CD4-positive, alpha-beta memory T cell (primary cell): ENCODE measurements at regions not wholly inside any gene's neighbourhood (a gene's known extent, or its start where the extent isn't known, plus 50 kb on each side); places are given as distances from the start of the nearest gene placed in this dataset.
"Not testable (repeated sequence)": the region's sequence is repeated elsewhere in the genome, so short reads cannot be mapped to it uniquely, and the experiment has no call there.

Experiments
- CTCF ChIA-PET: fragments of 350-600 bp; sonication (Branson Sonifier 250); formaldehyde crosslinking; loops from one replicate; lab custom pipeline; 2021; ENCODE audit warnings: inconsistent platforms; ENCODE audit not compliant: partially characterized antibody; lab: Charles Lee
- POLR2A ChIA-PET: fragments of 350-600 bp; sonication (Branson Sonifier 250); formaldehyde crosslinking; loops from one replicate; lab custom pipeline; 2021; ENCODE audit not compliant: partially characterized antibody; lab: Charles Lee
- DNase-seq, 5 donors: peaks; one replicate each; pipeline versions ENCODE4 v3.0.0 to v3.0.0-alpha.2; 2020 to 2022; ENCODE audit warnings: mixed read lengths in 1 of 5
- H3K27ac ChIP-seq: one replicate; pipeline ENCODE4 v1.7.0; 2013; ENCODE audit warnings: low read depth, low read length
- H3K27me3 ChIP-seq: 2 replicates; pipeline ENCODE4 v1.7.0; 2013; ENCODE audit warnings: mild to moderate bottlenecking, low read length, moderate library complexity; ENCODE audit not compliant: insufficient read depth
- H3K36me3 ChIP-seq: 2 replicates; pipeline ENCODE4 v1.7.0; 2013; ENCODE audit warnings: mild to moderate bottlenecking, low read length, moderate library complexity; ENCODE audit not compliant: insufficient read depth
- H3K4me1 ChIP-seq: 2 replicates; pipeline ENCODE4 v1.7.0; 2013; ENCODE audit warnings: mild to moderate bottlenecking, low read length, moderate library complexity; ENCODE audit not compliant: insufficient read depth
- H3K4me3 ChIP-seq, 2 donors: one replicate each; pipeline ENCODE4 v1.7.0; 2013; ENCODE audit warnings: low read length in 2 of 2, mild to moderate bottlenecking in 1 of 2
- H3K9me3 ChIP-seq, 2 donors: one replicate each; pipeline ENCODE4 v1.7.0; 2013; ENCODE audit warnings: low read length in 2 of 2, control low read depth in 1 of 2; ENCODE audit not compliant: control insufficient read depth in 1 of 2
- H3K27ac Mint-ChIP-seq, 7 donors: one replicate each; pipeline ENCODE4 v1.8.0; 2020 to 2021; ENCODE audit warnings: mixed read lengths in 7 of 7, mild to moderate bottlenecking in 6 of 7, inconsistent platforms in 3 of 7, moderate library complexity in 3 of 7
- H3K27me3 Mint-ChIP-seq, 2 donors: one replicate each; pipeline ENCODE4 v1.8.0; 2020 to 2021; ENCODE audit warnings: mixed read lengths in 2 of 2
- H3K36me3 Mint-ChIP-seq, 2 donors: one replicate each; pipeline ENCODE4 v1.8.0; 2020 to 2021; ENCODE audit warnings: mixed read lengths in 2 of 2, inconsistent platforms in 1 of 2, mild to moderate bottlenecking in 1 of 2
- H3K4me1 Mint-ChIP-seq, 4 donors: one replicate each; pipeline ENCODE4 v1.8.0; 2020 to 2021; ENCODE audit warnings: mixed read lengths in 4 of 4, mild to moderate bottlenecking in 1 of 4
- H3K4me3 Mint-ChIP-seq, 8 donors: one replicate each; pipeline ENCODE4 v1.8.0; 2020 to 2021; ENCODE audit warnings: mixed read lengths in 8 of 8, mild to moderate bottlenecking in 7 of 8, moderate library complexity in 6 of 8, inconsistent platforms in 3 of 8
- H3K9me3 Mint-ChIP-seq, 8 donors: one replicate each; pipeline ENCODE4 v1.8.0; 2020 to 2021; ENCODE audit warnings: mixed read lengths in 8 of 8, mild to moderate bottlenecking in 5 of 8, inconsistent platforms in 3 of 8, moderate library complexity in 1 of 8
- intact Hi-C: fragments of 100-400 bp; cut with micrococcal nuclease; formaldehyde crosslinking; loops from one replicate; pipeline ENCODE4 v1.15.1; 2023

GRCh38 chr2:109677835-109678580 is 63.8 kb downstream of the SOWAHC start:
- Histone ChIP-seq H3K4me1 (no peaks in the 10 kb centered on the region), H3K27ac (no peak overlapping the region), H3K36me3 (no peaks in the 10 kb centered on the region), H3K9me3 (no peaks in the 10 kb centered on the region), H3K4me3 (no peak overlapping the region), H3K27me3 (no peaks in the 10 kb centered on the region)
- Mint-ChIP-seq H3K36me3 (no peaks in the 10 kb centered on the region), H3K27ac (no peak overlapping the region), H3K4me3 (no peak overlapping the region), H3K27me3 (peaks cover 5 to 7% of the 10 kb centered on the region in 2 donors), H3K4me1 (peaks cover 0 to 4% (median under 1%) of the 10 kb centered on the region in 4 donors), H3K9me3 (no peaks in the 10 kb centered on the region)
- DNase-seq, result no peak
- POLR2A ChIA-PET, result no interaction called here
- CTCF ChIA-PET, result no interaction called here
- intact Hi-C loops, result no loop called here

- H3K4me1 Mint-ChIP-seq, H3K4me1 ChIP-seq, POLR2A ChIA-PET, H3K9me3 ChIP-seq, H3K36me3 ChIP-seq, H3K27ac ChIP-seq, H3K27me3 Mint-ChIP-seq, H3K4me3 ChIP-seq, H3K36me3 Mint-ChIP-seq, H3K27me3 ChIP-seq, CTCF ChIA-PET, H3K27ac Mint-ChIP-seq, intact Hi-C loops, H3K9me3 Mint-ChIP-seq, H3K4me3 Mint-ChIP-seq, DNase-seq: not testable (repeated sequence)
These were observed 64.6 kb downstream of the SOWAHC start for GRCh38 chr2:109678724-109679201.

- ChIA-PET CTCF (no interaction called here), POLR2A (no interaction called here)
- H3K27me3 ChIP-seq, result no peaks in the 10 kb centered on the region
- Mint-ChIP-seq H3K4me3 (no peak overlapping the region), H3K27me3 (peaks cover 5 to 7% of the 10 kb centered on the region in 2 donors), H3K36me3 (no peaks in the 10 kb centered on the region), H3K27ac (no peak overlapping the region), H3K9me3 (no peaks in the 10 kb centered on the region), H3K4me1 (peaks cover 0 to 4% (median under 1%) of the 10 kb centered on the region in 4 donors)
- intact Hi-C loops, result no loop called here
- H3K4me3 ChIP-seq, result no peak overlapping the region
- H3K4me1 ChIP-seq, result no peaks in the 10 kb centered on the region
- no peaks in the 10 kb centered on the region for H3K9me3 ChIP-seq
- H3K36me3 ChIP-seq, result no peaks in the 10 kb centered on the region
- H3K27ac ChIP-seq, result no peak overlapping the region
- no peak for DNase-seq
These were observed 65.1 kb downstream of the SOWAHC start for GRCh38 chr2:109679225-109679624.

- no peak overlapping the region for H3K27ac Mint-ChIP-seq
- H3K36me3 ChIP-seq, result no peaks in the 10 kb centered on the region
- ChIA-PET POLR2A (no interaction called here), CTCF (no interaction called here)
- peaks cover 5 to 7% of the 10 kb centered on the region in 2 donors for H3K27me3 Mint-ChIP-seq
- no peak for DNase-seq
- H3K4me3 Mint-ChIP-seq, result no peak overlapping the region
- peaks cover 0 to 4% (median under 1%) of the 10 kb centered on the region in 4 donors for H3K4me1 Mint-ChIP-seq
- H3K4me3 ChIP-seq, result no peak overlapping the region
- intact Hi-C loops, result no loop called here
- no peaks in the 10 kb centered on the region for H3K9me3 ChIP-seq
- H3K36me3 Mint-ChIP-seq, result no peaks in the 10 kb centered on the region
- H3K27me3 ChIP-seq, result no peaks in the 10 kb centered on the region
- H3K27ac ChIP-seq, result no peak overlapping the region
- no peaks in the 10 kb centered on the region for H3K4me1 ChIP-seq
- H3K9me3 Mint-ChIP-seq, result no peaks in the 10 kb centered on the region
These were observed 65.5 kb downstream of the SOWAHC start for GRCh38 chr2:109679626-109680025.

- no peaks in the 10 kb centered on the region for H3K4me1 ChIP-seq
- no peaks in the 10 kb centered on the region for H3K36me3 ChIP-seq
- CTCF ChIA-PET, result no interaction called here
- peaks cover 5 to 10% of the 10 kb centered on the region in 2 donors for H3K27me3 Mint-ChIP-seq
- H3K9me3 ChIP-seq, result no peaks in the 10 kb centered on the region
- POLR2A ChIA-PET, result no interaction called here
- intact Hi-C loops, result no loop called here
- H3K27me3 ChIP-seq, result no peaks in the 10 kb centered on the region
- DNase-seq, result no peak
- no peak overlapping the region for H3K27ac ChIP-seq
- no peak overlapping the region for H3K4me3 ChIP-seq
- no peaks in the 10 kb centered on the region for H3K36me3 Mint-ChIP-seq
- no peaks in the 10 kb centered on the region for H3K9me3 Mint-ChIP-seq
- no peak overlapping the region for H3K27ac Mint-ChIP-seq
- peaks cover 0 to 4% (median under 1%) of the 10 kb centered on the region in 4 donors for H3K4me1 Mint-ChIP-seq
- H3K4me3 Mint-ChIP-seq, result no peak overlapping the region
These were observed 66.5 kb downstream of the SOWAHC start for GRCh38 chr2:109680523-109681297.

- Mint-ChIP-seq H3K4me1 (peaks cover 0 to 4% (median under 1%) of the 10 kb centered on the region in 4 donors), H3K9me3 (no peaks in the 10 kb centered on the region), H3K4me3 (no peak overlapping the region), H3K27ac (no peak overlapping the region), H3K36me3 (no peaks in the 10 kb centered on the region), H3K27me3 (peaks cover 6 to 10% of the 10 kb centered on the region in 2 donors)
- Histone ChIP-seq H3K4me3 (no peak overlapping the region), H3K9me3 (no peaks in the 10 kb centered on the region), H3K36me3 (no peaks in the 10 kb centered on the region), H3K27me3 (no peaks in the 10 kb centered on the region), H3K4me1 (no peaks in the 10 kb centered on the region), H3K27ac (no peak overlapping the region)
- ChIA-PET POLR2A (no interaction called here), CTCF (no interaction called here)
- intact Hi-C loops, result no loop called here
- DNase-seq, result no peak
These were observed 67.6 kb downstream of the SOWAHC start for GRCh38 chr2:109681633-109682380.

- no peak overlapping the region for H3K27ac Mint-ChIP-seq
- H3K4me3 Mint-ChIP-seq, result no peak overlapping the region
- Histone ChIP-seq H3K4me1 (no peaks in the 10 kb centered on the region), H3K36me3 (no peaks in the 10 kb centered on the region), H3K27me3 (no peaks in the 10 kb centered on the region), H3K9me3 (no peaks in the 10 kb centered on the region), H3K4me3 (no peak overlapping the region), H3K27ac (no peak overlapping the region)
- ChIA-PET POLR2A (no interaction called here), CTCF (no interaction called here)
- intact Hi-C loops, result no loop called here
- H3K27me3 Mint-ChIP-seq, result peaks cover 6 to 7% of the 10 kb centered on the region in 2 donors
- no peaks in the 10 kb centered on the region for H3K9me3 Mint-ChIP-seq
- peaks cover 0 to 1% (median 0%) of the 10 kb centered on the region in 4 donors for H3K4me1 Mint-ChIP-seq
- H3K36me3 Mint-ChIP-seq, result no peaks in the 10 kb centered on the region
- DNase-seq, result no peak
These were observed 69.3 kb downstream of the SOWAHC start for GRCh38 chr2:109683452-109683851.
